ENCODE measurements at regions not wholly inside any gene's neighbourhood (a gene's known extent, or its start where the extent isn't known, plus 50 kb on each side); places are given as distances from the start of the nearest gene placed in this dataset.

DNA sequence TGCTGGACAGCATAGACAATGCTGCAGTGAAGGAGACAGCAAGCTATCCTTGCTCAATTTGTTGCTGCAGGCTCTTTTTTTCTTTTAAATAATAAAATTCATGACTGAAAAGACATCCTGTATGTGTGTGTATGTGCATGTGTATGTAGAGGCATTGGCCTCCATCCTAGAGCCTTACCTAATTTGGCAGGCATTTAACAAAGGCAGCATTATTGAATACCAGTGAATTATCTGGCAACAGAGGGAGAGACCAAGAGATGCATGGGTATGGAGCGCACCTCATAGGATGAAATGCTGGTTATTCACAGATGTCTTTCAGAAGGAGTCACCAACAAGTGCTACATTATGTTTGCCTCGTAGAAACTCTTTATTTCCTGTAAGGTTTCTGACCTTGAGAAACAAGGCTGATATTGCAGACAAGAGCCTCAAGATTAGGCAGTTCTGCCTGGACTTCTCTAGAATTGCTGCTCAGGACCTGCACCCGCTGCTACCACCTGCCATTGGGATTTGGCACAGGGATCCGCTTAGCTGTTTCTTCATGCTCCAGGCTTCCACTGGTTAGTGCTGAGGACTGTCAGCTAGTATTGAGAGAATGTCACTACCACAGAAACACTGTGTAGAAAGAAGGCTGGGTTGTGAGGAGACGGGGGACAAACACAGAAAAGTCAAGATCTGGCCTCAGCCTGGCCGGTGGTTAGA is 247.7 kb upstream of the RFX3 start:
- Histone ChIP-seq H3K9me3 (replicated peaks; ENCODE audit: control insufficient read depth, low read depth, low read length) (no peaks in the 10 kb centered on the region), H3K4me1 (ENCODE audit: control insufficient read depth, insufficient read depth, low read length) (no peaks in the 10 kb centered on the region), H3K27ac (ENCODE audit: low read length) (no peak overlapping the region), H3K4me3 (ENCODE audit: low read length) (no peak overlapping the region), H3K36me3 (ENCODE audit: control insufficient read depth, insufficient read depth, low read length) (no peaks in the 10 kb centered on the region), H3K27me3 (ENCODE audit: control insufficient read depth, insufficient read depth, low read length) (no peaks in the 10 kb centered on the region)
- no peak for DNase-seq
- WGBS (ENCODE audit: insufficient coverage) = 90% methylated on average over 3 of the region's 6 CpGs

DNA sequence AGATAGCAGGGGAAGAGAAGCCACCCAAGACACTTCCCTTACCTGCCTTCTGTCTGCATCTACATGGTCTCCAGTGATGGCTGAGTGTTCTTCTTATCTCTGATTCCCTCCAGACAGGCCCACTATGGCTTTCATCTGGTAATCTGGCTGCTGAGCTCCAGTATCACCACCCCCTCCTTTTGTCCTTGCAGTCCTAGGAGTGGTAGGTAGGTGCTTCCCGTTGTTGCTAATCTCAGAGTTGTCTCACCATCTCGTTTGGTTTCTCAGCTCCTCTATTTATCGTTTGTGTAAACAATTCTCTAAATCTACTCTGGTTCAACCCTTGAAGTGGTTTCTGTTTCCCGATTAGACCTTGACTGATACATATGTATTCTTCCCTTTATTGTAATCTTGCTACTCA is 243.8 kb upstream of the RFX3 start:
- 100% methylated on average over 1 of the region's 4 CpGs for WGBS (ENCODE audit: insufficient coverage)
- no peak overlapping the region for H3K4me3 ChIP-seq (ENCODE audit: low read length)
- H3K9me3 ChIP-seq (replicated peaks; ENCODE audit: control insufficient read depth, low read depth, low read length) = no peaks in the 10 kb centered on the region
- no peaks in the 10 kb centered on the region for H3K36me3 ChIP-seq (ENCODE audit: control insufficient read depth, insufficient read depth, low read length)
- H3K27ac ChIP-seq (ENCODE audit: low read length) = no peak overlapping the region
- H3K4me1 ChIP-seq (ENCODE audit: control insufficient read depth, insufficient read depth, low read length) = no peaks in the 10 kb centered on the region
- no peaks in the 10 kb centered on the region for H3K27me3 ChIP-seq (ENCODE audit: control insufficient read depth, insufficient read depth, low read length)
- DNase-seq = no peak

DNA sequence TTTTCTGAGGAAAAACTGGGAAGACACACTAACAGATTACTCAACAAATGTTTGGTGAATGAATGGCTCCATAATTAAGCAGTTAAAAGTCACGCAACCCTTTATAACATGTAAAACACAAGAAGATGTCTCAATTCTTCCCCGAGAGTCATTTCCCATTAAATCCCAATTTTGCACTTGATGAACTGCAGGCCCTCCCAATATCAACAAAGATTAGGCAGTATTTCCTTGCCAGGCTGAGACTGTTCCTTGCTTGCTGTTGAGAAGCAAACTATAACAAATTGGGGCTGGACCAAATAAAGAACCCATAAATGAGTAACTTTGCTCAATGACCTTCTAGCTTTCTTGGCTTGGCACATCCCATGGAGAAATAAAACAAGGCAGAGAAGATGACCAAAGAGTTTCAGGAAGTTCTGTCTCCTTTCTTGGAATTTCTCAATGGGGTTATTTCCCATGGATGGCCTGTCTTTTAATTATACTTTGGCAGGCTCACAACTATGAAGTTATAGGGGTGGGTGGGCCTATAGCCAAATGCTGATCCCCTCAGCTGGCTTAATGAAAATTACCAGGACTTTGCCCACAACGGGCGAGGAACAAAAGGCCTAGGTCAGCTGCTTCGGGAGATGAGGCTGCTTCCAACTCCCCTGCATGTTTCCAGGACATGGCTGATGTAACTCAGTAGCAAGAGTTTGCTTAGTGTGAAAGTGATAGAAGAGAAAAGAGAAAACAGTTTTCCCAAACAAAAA is 243.1 kb upstream of the RFX3 start:
- no peaks in the 10 kb centered on the region for H3K36me3 ChIP-seq (ENCODE audit: control insufficient read depth, insufficient read depth, low read length)
- no peak overlapping the region for H3K4me3 ChIP-seq (ENCODE audit: low read length)
- no peaks in the 10 kb centered on the region for H3K9me3 ChIP-seq (replicated peaks; ENCODE audit: control insufficient read depth, low read depth, low read length)
- no peak for DNase-seq
- H3K27ac ChIP-seq (ENCODE audit: low read length) = no peak overlapping the region
- no peaks in the 10 kb centered on the region for H3K27me3 ChIP-seq (ENCODE audit: control insufficient read depth, insufficient read depth, low read length)
- WGBS (ENCODE audit: insufficient coverage) = 41% methylated on average over 4 of the region's 5 CpGs
- H3K4me1 ChIP-seq (ENCODE audit: control insufficient read depth, insufficient read depth, low read length) = no peaks in the 10 kb centered on the region

DNA sequence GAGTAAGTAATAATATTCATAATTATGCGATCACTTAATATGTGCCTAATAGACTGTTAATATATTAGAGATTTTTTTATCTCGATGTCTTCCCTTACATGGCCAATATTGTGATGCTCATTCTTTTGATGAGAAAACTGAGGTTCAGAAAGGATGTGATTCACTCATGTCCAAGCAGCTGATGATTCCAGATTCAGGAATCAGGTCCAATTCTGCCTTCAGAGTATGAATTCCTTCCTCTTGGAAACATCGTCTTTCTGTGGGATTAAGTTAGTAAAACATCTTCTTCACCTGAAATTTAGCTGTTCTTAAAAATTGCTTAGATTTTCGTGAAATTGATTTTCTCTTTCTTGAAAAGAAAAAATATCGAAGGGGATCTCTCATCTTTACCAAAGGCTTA is 242.5 kb upstream of the RFX3 start:
- Histone ChIP-seq H3K9me3 (replicated peaks; ENCODE audit: control insufficient read depth, low read depth, low read length) (no peaks in the 10 kb centered on the region), H3K4me3 (ENCODE audit: low read length) (no peak overlapping the region), H3K36me3 (ENCODE audit: control insufficient read depth, insufficient read depth, low read length) (no peaks in the 10 kb centered on the region), H3K4me1 (ENCODE audit: control insufficient read depth, insufficient read depth, low read length) (no peaks in the 10 kb centered on the region), H3K27me3 (ENCODE audit: control insufficient read depth, insufficient read depth, low read length) (no peaks in the 10 kb centered on the region), H3K27ac (ENCODE audit: low read length) (no peak overlapping the region)
- no peak for DNase-seq
- no CpG with 5 or more reads among the region's 5 CpGs for WGBS (ENCODE audit: insufficient coverage)

DNA sequence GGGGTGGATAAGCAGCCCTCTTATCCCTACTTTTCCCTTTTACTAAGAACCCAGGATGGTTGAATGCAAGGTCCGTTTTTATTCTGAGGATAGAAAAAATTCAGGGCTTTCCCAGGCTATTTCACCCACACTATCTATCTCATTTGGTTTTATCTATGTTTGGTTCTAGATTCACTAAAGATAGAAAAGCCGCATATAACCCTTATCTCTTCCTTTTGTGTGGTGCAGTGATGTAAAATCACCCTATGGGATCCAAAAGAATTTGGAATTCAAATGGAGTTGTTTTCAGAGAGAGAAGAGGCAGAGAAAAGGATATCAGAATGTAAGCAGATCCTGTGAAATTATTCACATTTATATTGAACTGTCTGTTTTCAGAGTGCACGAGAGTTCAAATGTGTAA is 236.3 kb upstream of the RFX3 start:
- Histone ChIP-seq H3K36me3 (ENCODE audit: control insufficient read depth, insufficient read depth, low read length) (no peaks in the 10 kb centered on the region), H3K4me3 (ENCODE audit: low read length) (no peak overlapping the region), H3K27me3 (ENCODE audit: control insufficient read depth, insufficient read depth, low read length) (no peaks in the 10 kb centered on the region), H3K9me3 (replicated peaks; ENCODE audit: control insufficient read depth, low read depth, low read length) (no peaks in the 10 kb centered on the region), H3K4me1 (ENCODE audit: control insufficient read depth, insufficient read depth, low read length) (no peaks in the 10 kb centered on the region), H3K27ac (ENCODE audit: low read length) (no peak overlapping the region)
- DNase-seq = no peak
- WGBS (ENCODE audit: insufficient coverage) = no CpG with 5 or more reads among the region's 3 CpGs

DNA sequence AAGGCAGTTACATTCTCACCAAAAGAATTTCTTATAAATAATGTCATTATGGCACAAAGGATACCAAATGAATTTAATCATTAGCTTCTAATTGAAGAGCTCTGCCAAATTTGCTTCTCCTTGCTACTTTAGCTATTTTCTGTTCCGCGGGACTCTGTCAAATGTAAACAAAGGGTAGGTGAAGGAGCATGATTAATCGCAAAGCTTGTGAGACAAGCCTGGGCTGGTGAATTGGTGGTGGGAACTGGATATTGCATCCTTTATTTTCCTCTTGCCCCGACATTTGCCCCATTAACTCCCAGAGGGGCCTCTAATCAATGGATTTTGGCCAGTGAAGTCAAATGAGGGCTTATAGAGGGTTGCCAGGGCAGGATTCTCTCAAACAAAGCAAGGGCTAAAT is 234.2 kb upstream of the RFX3 start:
- no peaks in the 10 kb centered on the region for H3K4me1 ChIP-seq (ENCODE audit: control insufficient read depth, insufficient read depth, low read length)
- no peak overlapping the region for H3K4me3 ChIP-seq (ENCODE audit: low read length)
- H3K27ac ChIP-seq (ENCODE audit: low read length) = no peak overlapping the region
- no peaks in the 10 kb centered on the region for H3K9me3 ChIP-seq (replicated peaks; ENCODE audit: control insufficient read depth, low read depth, low read length)
- no peaks in the 10 kb centered on the region for H3K36me3 ChIP-seq (ENCODE audit: control insufficient read depth, insufficient read depth, low read length)
- H3K27me3 ChIP-seq (ENCODE audit: control insufficient read depth, insufficient read depth, low read length) = no peaks in the 10 kb centered on the region
- DNase-seq = no peak
- WGBS (ENCODE audit: insufficient coverage) = no CpG with 5 or more reads among the region's 4 CpGs

DNA sequence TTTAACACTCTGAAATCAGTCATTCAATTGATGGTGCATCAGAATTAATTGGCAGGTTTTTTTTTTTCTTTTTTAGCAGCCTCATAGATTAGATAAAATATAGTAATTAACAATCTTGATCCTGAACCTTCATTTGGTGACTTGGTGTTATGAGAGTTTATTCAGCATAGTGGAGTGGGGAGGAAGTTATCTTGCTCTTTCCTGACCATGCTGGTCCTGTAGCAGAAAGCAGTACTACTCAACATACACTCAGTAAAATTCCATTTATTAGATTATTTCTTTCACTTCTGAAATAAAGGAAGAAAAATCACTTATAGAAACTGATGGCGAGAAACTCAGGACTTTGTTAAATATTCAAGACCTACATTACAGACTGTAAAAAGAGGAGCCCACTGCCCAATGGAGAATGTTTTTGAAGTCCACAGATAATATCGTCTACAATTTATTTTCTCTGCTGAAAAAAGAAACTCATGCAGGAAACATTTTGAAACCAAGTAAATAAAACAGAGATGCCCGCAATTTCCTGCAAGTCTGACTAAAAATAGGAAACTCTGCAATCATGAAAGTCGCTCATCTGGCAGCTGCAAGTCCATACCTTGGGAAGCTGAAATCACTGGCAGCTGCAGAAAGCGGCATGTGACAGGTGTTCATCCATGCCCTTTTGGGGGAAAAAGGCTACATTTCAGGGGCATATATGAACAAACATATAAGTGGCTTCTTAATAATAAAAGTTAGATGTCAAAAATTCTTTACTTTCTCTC is 233.2 kb upstream of the RFX3 start:
- H3K4me3 ChIP-seq (ENCODE audit: low read length) = no peak overlapping the region
- H3K27ac ChIP-seq (ENCODE audit: low read length) = no peak overlapping the region
- WGBS (ENCODE audit: insufficient coverage) = 33% methylated on average over 1 of the region's 5 CpGs
- H3K36me3 ChIP-seq (ENCODE audit: control insufficient read depth, insufficient read depth, low read length) = no peaks in the 10 kb centered on the region
- no peaks in the 10 kb centered on the region for H3K9me3 ChIP-seq (replicated peaks; ENCODE audit: control insufficient read depth, low read depth, low read length)
- no peaks in the 10 kb centered on the region for H3K27me3 ChIP-seq (ENCODE audit: control insufficient read depth, insufficient read depth, low read length)
- DNase-seq = peak; percentile 5
- H3K4me1 ChIP-seq (ENCODE audit: control insufficient read depth, insufficient read depth, low read length) = no peaks in the 10 kb centered on the region

DNA sequence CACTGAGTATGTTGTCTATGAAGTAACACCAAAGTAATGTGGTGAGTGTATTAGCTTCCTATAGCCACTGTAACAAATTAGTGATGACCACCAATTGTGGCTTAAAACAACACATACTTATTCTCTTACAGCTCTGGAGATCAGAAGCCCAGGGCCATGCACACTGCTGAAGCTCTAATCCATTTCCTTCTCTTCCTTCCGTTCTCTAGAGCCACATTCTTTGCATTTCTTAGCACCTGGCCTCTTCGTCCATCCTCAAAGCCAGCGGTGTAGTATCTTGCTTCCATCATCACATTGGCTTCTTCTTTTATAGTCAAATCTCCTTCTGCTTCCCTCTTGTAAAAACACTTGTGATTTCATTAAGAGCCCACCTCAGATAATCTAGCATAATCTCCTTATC is 230.3 kb upstream of the RFX3 start:
- Histone ChIP-seq H3K27ac (ENCODE audit: low read length) (no peak overlapping the region), H3K4me3 (ENCODE audit: low read length) (no peak overlapping the region), H3K27me3 (ENCODE audit: control insufficient read depth, insufficient read depth, low read length) (no peaks in the 10 kb centered on the region), H3K4me1 (ENCODE audit: control insufficient read depth, insufficient read depth, low read length) (no peaks in the 10 kb centered on the region), H3K36me3 (ENCODE audit: control insufficient read depth, insufficient read depth, low read length) (no peaks in the 10 kb centered on the region), H3K9me3 (replicated peaks; ENCODE audit: control insufficient read depth, low read depth, low read length) (no peaks in the 10 kb centered on the region)
- DNase-seq = no peak
- WGBS (ENCODE audit: insufficient coverage) = 70% methylated on average over 3 of the region's 3 CpGs

DNA sequence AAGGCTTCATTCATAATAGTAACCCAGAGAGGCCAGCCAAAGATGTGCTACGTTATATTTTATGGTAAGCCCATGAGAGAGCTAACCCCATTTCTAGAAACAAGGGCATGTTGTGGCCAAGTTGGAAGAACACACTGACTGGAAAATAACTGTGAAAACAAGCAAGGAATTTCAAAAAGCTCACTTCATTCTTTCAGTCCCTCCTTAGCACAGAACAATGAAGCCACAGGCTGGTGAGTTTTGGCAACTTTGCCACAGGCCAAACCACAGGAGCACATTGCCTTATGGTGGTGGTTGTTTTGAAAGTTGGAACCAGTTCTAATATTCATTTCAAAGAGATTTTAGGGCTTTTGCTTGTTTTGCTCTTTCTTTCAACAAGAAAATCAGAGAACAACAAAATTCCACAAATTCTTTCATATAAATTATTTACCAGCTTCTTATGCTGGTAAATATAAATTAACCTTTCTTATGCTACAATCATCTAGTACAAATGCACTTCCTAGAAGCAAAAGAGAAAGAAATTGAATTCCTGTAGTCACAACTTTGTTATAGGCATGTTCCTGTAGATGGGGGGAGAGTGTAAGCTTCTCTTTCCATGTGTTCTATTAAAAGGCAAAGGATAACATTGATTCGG is 225.4 kb upstream of the RFX3 start:
- Histone ChIP-seq H3K27me3 (ENCODE audit: control insufficient read depth, insufficient read depth, low read length) (no peaks in the 10 kb centered on the region), H3K4me3 (ENCODE audit: low read length) (no peak overlapping the region), H3K4me1 (ENCODE audit: control insufficient read depth, insufficient read depth, low read length) (no peaks in the 10 kb centered on the region), H3K36me3 (ENCODE audit: control insufficient read depth, insufficient read depth, low read length) (no peaks in the 10 kb centered on the region), H3K9me3 (replicated peaks; ENCODE audit: control insufficient read depth, low read depth, low read length) (no peaks in the 10 kb centered on the region), H3K27ac (ENCODE audit: low read length) (no peak overlapping the region)
- no peak for DNase-seq
- no CpG with 5 or more reads among the region's 2 CpGs for WGBS (ENCODE audit: insufficient coverage)

DNA sequence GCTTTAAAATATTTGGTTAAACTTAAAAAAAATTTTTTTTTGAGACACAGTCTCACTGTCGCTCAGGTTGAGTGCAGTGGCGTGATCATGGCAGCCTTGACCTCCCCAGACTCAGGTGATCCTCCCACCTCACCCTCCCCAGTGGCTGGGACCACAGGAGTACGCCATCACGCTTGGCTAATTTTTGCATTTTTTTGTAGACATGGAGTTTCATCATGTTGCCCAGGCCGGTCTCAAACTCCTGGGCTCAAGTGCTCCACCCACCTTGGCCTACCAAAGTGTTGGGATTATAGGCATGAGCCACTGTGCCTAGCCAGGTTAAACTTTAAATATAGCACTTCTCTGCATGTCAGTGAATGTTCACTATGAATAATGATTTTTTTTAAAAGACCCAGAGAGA is 224.5 kb upstream of the RFX3 start:
- Histone ChIP-seq H3K9me3 (replicated peaks; ENCODE audit: control insufficient read depth, low read depth, low read length) (no peaks in the 10 kb centered on the region), H3K27ac (ENCODE audit: low read length) (no peak overlapping the region), H3K27me3 (ENCODE audit: control insufficient read depth, insufficient read depth, low read length) (no peaks in the 10 kb centered on the region), H3K4me3 (ENCODE audit: low read length) (no peak overlapping the region), H3K36me3 (ENCODE audit: control insufficient read depth, insufficient read depth, low read length) (no peaks in the 10 kb centered on the region), H3K4me1 (ENCODE audit: control insufficient read depth, insufficient read depth, low read length) (no peaks in the 10 kb centered on the region)
- no peak for DNase-seq
- 100% methylated on average over 2 of the region's 5 CpGs for WGBS (ENCODE audit: insufficient coverage)
